K562 (cell line): ENCODE measurements at regions not wholly inside any gene's neighbourhood (a gene's known extent, or its start where the extent isn't known, plus 50 kb on each side); places are given as distances from the start of the nearest gene placed in this dataset.

ENCODE experiments used
- ARID1B ChIP-seq: fragments of 450-650 bp; IDR thresholded peaks from 2 replicates; pipeline ENCODE4 v1.6.1; 2016; ENCODE audit warnings: antibody characterized with exemption, mild to moderate bottlenecking, inconsistent platforms
- ARID2 ChIP-seq: fragments of 450-650 bp; IDR thresholded peaks from 2 replicates; pipeline ENCODE4 v1.6.1; 2017; ENCODE audit warnings: antibody characterized with exemption, mild to moderate bottlenecking
- RB1 ChIP-seq: fragments of 450-650 bp; IDR thresholded peaks from 2 replicates; pipeline ENCODE4 v1.6.1; 2017; ENCODE audit warnings: low read depth, mild to moderate bottlenecking
- REST ChIP-seq, 2 experiments: fragments of 450-650 bp; formaldehyde crosslinking in 1 of 2; IDR thresholded peaks; 2 replicates each; pipeline versions ENCODE4 v1.4.0 to v1.6.1; 2014 to 2020; ENCODE audit warnings: mild to moderate bottlenecking in 2 of 2, borderline replicate concordance in 1 of 2, low read depth in 1 of 2
- SAP30 ChIP-seq: fragments of 200-600 bp; sonication (generic); IDR thresholded peaks from 2 replicates; pipeline ENCODE4 v1.6.1; 2012; ENCODE audit warnings: borderline replicate concordance, low read depth, mild to moderate bottlenecking, moderate library complexity, low read length, control low read depth, inconsistent platforms; ENCODE audit not compliant: insufficient read depth, poor library complexity, severe bottlenecking
- ZNF134 ChIP-seq: fragments of 250-450 bp; sonication (Bioruptor Pico); conservative IDR thresholded peaks from 2 replicates; pipeline ENCODE4 v1.4.0; 2020
- TF ChIP-seq, protein P1 (sequence below): fragments of 150-350 bp; IDR thresholded peaks from 2 replicates; pipeline ENCODE4 v1.6.1; 2014; ENCODE audit warnings: low read depth, mild to moderate bottlenecking, low read length, borderline replicate concordance

DNA sequence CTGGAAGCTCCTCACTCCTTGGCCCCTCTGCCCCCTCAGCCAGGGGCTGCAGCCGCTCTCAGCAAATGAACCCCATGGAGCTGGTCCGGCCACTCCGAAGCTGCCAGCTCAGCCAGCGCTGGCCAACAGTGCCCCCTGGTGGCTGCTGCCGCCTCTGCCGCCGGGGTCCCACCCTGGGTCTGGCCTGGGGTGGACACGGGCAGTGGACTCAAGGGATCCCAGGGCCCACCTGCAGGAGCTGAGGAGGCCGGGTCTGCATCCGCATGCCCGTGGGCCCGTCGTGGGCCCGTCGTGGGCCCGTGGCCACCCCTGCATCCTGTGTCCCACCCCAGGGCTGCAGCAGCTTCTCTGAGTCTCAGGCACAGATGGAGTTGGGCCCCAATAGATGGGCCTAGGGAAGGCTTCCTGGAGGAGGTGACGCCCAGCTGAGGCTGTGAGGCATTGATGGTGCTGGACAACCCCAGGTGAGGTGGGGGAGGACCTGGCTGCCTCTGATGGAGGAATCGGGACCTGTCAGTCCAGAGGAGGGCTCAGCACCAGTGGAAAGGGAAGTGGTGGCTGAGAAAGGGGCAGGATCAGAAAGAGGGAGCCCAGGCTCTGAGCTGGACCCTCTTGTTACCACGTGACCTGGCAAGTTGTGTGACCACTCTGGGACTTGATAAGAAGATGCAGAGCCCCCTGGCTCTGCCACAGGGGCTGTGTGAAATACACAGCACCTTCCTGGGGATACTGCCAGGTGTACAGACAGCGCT is 522.3 kb downstream of the BRD1 start (continued):
- peak; percentile 42; the same call in 1 of the 2 replicates for TF ChIP-seq RB1
- TF ChIP-seq REST (IDR thresholded peaks at IDR 0.05; ENCODE audit: borderline replicate concordance), result peak; percentile 78
- TF ChIP-seq REST (CRISPR knock-in tag; IDR thresholded peaks at IDR 0.05; ENCODE audit: low read depth), result no peak
- no peak for TF ChIP-seq SAP30
- TF ChIP-seq ARID2, result 0 out of 2 replicates have a peak, but pooled peaks have one; percentile 31
- no peak for TF ChIP-seq ZNF134 (CRISPR knock-in tag)
- TF ChIP-seq, protein P1, sequence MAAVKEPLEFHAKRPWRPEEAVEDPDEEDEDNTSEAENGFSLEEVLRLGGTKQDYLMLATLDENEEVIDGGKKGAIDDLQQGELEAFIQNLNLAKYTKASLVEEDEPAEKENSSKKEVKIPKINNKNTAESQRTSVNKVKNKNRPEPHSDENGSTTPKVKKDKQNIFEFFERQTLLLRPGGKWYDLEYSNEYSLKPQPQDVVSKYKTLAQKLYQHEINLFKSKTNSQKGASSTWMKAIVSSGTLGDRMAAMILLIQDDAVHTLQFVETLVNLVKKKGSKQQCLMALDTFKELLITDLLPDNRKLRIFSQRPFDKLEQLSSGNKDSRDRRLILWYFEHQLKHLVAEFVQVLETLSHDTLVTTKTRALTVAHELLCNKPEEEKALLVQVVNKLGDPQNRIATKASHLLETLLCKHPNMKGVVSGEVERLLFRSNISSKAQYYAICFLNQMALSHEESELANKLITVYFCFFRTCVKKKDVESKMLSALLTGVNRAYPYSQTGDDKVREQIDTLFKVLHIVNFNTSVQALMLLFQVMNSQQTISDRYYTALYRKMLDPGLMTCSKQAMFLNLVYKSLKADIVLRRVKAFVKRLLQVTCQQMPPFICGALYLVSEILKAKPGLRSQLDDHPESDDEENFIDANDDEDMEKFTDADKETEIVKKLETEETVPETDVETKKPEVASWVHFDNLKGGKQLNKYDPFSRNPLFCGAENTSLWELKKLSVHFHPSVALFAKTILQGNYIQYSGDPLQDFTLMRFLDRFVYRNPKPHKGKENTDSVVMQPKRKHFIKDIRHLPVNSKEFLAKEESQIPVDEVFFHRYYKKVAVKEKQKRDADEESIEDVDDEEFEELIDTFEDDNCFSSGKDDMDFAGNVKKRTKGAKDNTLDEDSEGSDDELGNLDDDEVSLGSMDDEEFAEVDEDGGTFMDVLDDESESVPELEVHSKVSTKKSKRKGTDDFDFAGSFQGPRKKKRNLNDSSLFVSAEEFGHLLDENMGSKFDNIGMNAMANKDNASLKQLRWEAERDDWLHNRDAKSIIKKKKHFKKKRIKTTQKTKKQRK, result no peak
- TF ChIP-seq ARID1B, result no peak
